ENCODE measurements at regions not wholly inside any gene's neighbourhood (a gene's known extent, or its start where the extent isn't known, plus 50 kb on each side); places are given as distances from the start of the nearest gene placed in this dataset.

DNA sequence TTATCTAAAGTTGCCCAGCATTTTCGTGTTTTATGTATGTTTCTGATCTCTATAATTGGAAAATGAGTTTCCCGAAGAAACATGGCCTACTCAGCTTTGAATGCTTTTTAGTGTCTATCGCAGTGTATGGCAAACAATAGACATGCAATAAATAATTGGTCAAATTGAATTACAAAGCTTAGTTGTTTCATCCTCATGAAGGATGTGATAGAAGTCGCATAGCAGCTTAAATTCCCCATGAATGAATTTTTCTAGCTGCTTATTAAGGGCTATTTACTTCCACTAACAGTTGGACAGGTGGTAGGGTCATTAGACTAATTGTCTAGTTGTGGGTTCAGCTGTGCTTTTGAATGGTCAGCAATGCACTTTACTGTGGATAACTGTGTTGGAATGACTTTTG, 467.3 kb upstream of the MBL2 start:
- Histone ChIP-seq H3K36me3 (no peaks in the 10 kb centered on the region), H3K4me1 (ENCODE audit: insufficient read depth) (no peaks in the 10 kb centered on the region), H3K4me3 (no peak overlapping the region), H3K27me3 (no peaks in the 10 kb centered on the region), H3K9me3 (no peaks in the 10 kb centered on the region), H3K27ac (no peak overlapping the region)
- DNase-seq, result no peak
- intact Hi-C loops (cut with DNase I), result no loop called here
- TF ChIP-seq, protein P1, sequence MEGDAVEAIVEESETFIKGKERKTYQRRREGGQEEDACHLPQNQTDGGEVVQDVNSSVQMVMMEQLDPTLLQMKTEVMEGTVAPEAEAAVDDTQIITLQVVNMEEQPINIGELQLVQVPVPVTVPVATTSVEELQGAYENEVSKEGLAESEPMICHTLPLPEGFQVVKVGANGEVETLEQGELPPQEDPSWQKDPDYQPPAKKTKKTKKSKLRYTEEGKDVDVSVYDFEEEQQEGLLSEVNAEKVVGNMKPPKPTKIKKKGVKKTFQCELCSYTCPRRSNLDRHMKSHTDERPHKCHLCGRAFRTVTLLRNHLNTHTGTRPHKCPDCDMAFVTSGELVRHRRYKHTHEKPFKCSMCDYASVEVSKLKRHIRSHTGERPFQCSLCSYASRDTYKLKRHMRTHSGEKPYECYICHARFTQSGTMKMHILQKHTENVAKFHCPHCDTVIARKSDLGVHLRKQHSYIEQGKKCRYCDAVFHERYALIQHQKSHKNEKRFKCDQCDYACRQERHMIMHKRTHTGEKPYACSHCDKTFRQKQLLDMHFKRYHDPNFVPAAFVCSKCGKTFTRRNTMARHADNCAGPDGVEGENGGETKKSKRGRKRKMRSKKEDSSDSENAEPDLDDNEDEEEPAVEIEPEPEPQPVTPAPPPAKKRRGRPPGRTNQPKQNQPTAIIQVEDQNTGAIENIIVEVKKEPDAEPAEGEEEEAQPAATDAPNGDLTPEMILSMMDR (IDR thresholded peaks at IDR 0.05), result no peak
- TF ChIP-seq POLR2A (IDR thresholded peaks at IDR 0.05) (no peak), EP300 (IDR thresholded peaks at IDR 0.05) (no peak)
- WGBS, 3 donors, result 86 to 92% (median 91%) methylated on average over 4 of the region's 4 CpGs

DNA sequence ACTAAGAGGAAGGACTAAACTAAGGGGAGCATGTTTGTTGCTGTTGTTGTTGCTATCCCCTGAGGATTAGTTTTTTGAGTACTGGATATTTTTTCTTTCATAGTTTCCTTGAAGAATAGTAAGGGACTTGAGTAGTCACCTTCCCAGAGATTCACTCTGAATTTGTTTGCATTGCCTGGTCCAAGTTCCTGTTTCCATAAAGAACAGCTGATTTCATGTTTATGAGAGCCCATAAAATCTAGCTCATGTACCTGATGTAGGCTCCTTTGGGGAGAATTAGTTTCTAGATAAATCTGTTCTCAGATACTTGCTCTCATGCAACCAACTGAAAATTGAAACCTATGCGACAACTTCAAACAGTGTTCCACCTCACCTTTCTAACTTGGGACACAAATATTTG, 464.4 kb upstream of the MBL2 start:
- H3K27ac ChIP-seq, result no peak overlapping the region
- DNase-seq, result no peak
- H3K27me3 ChIP-seq, result no peaks in the 10 kb centered on the region
- H3K9me3 ChIP-seq, result no peaks in the 10 kb centered on the region
- intact Hi-C loops (cut with DNase I), result no loop called here
- no peak overlapping the region for H3K4me3 ChIP-seq
- TF ChIP-seq POLR2A (IDR thresholded peaks at IDR 0.05) (no peak), EP300 (IDR thresholded peaks at IDR 0.05) (no peak)
- TF ChIP-seq, protein P1 (IDR thresholded peaks at IDR 0.05), result no peak
- WGBS, 3 donors, result 93 to 99% (median 95%) methylated on average over 1 of the region's 1 CpG
- no peaks in the 10 kb centered on the region for H3K4me1 ChIP-seq (ENCODE audit: insufficient read depth)
- no peaks in the 10 kb centered on the region for H3K36me3 ChIP-seq

DNA sequence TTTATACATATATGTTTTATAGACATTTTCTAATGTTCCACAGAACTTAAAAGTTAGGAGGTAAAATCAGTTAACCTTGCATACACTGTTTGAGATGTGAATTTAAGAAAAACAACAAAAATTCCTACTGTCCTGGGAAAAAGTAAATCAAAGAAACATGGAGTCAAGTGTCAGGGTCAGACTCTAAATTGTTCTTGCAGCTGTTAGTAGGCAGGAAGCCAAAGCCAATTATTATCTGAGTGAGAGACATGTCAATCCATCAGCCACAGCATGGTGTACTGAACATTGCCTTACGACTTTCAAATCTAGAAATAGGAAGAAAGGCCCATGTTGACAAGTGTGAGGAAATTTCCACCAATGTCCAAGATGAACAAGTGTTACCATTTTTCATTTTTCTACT, 461.2 kb upstream of the MBL2 start:
- WGBS, 3 donors, result 47 to 70% (median 66%) methylated on average over 1 of the region's 1 CpG
- intact Hi-C loops (cut with DNase I), result no loop called here
- Histone ChIP-seq H3K36me3 (no peaks in the 10 kb centered on the region), H3K4me3 (no peak overlapping the region), H3K4me1 (ENCODE audit: insufficient read depth) (no peaks in the 10 kb centered on the region), H3K9me3 (no peaks in the 10 kb centered on the region), H3K27me3 (no peaks in the 10 kb centered on the region), H3K27ac (no peak overlapping the region)
- DNase-seq, result no peak
- TF ChIP-seq EP300 (IDR thresholded peaks at IDR 0.05) (no peak), POLR2A (IDR thresholded peaks at IDR 0.05) (no peak)
- TF ChIP-seq, protein P1 (IDR thresholded peaks at IDR 0.05), result no peak

DNA sequence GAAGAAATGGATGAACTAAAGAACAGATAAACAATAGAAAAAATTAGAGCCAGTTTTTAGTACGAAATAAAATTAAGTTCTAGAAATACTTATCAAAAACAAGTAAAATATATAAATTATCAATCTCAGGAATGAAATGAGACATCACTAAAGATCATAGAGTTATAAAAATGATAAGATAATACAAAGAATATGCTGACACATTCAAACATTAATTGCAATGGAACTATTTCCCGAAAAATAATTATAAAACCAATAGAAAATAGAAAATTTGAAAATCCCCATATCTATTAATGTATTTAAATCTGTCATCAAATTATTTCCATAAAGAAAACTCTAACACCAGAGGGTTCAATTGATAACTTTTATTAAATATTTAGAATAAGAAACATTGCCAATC, 458.1 kb upstream of the MBL2 start:
- no peak for TF ChIP-seq POLR2A (IDR thresholded peaks at IDR 0.05)
- TF ChIP-seq, protein P1 (IDR thresholded peaks at IDR 0.05), result no peak
- TF ChIP-seq EP300 (IDR thresholded peaks at IDR 0.05), result no peak
- Histone ChIP-seq H3K4me3 (no peak overlapping the region), H3K9me3 (no peaks in the 10 kb centered on the region), H3K27me3 (no peaks in the 10 kb centered on the region), H3K4me1 (ENCODE audit: insufficient read depth) (no peaks in the 10 kb centered on the region), H3K27ac (no peak overlapping the region), H3K36me3 (no peaks in the 10 kb centered on the region)
- whole genome bisulfite sequencing, 3 donors, result 47 to 49% (median 49%) methylated on average over 2 of the region's 2 CpGs
- DNase-seq, result no peak
- intact Hi-C loops (cut with DNase I), result no loop called here

DNA sequence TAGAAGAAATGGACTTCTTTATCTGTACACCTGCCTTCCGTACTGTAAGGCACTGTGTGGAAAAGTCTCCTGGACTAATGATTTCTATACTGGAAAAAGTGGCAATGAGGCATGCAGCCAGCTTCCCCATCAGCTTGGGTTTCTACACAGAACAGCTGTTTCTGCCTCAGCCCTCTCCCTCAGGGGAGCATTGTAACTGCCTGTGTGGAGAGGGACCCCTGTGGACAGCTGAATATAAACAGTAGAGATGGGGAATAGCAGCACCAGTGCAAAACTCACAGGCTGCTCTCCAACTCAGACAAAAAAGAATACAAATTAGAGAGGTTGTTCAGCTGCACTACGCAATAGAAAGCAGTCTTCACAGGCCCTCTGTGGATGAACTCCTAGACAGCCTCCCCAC, 451.3 kb upstream of the MBL2 start:
- Histone ChIP-seq H3K9me3 (no peaks in the 10 kb centered on the region), H3K4me3 (no peak overlapping the region), H3K27me3 (no peaks in the 10 kb centered on the region), H3K4me1 (ENCODE audit: insufficient read depth) (no peaks in the 10 kb centered on the region), H3K27ac (no peak overlapping the region), H3K36me3 (no peaks in the 10 kb centered on the region)
- intact Hi-C loops (cut with DNase I), result no loop called here
- 59 to 66% (median 64%) methylated on average over 2 of the region's 2 CpGs for WGBS, 3 donors
- DNase-seq, result no peak
- TF ChIP-seq, protein P1 (IDR thresholded peaks at IDR 0.05), result no peak
